HEK293 (cell line): ENCODE measurements at regions not wholly inside any gene's neighbourhood (a gene's known extent, or its start where the extent isn't known, plus 50 kb on each side); places are given as distances from the start of the nearest gene placed in this dataset.

ENCODE experiments used
- KLF9 ChIP-seq: fragments of 450-650 bp; formaldehyde crosslinking; IDR thresholded peaks from 2 replicates; pipeline ENCODE4 v1.5.1; 2016; ENCODE audit warnings: missing biosample characterization, missing genetic modification characterization, low read depth
- MYNN ChIP-seq: fragments of 450-650 bp; formaldehyde crosslinking; IDR thresholded peaks from 2 replicates; pipeline ENCODE4 v1.5.1; 2016; ENCODE audit warnings: missing biosample characterization, missing genetic modification characterization, borderline replicate concordance
- ZBTB1 ChIP-seq: fragments of 450-650 bp; formaldehyde crosslinking; IDR thresholded peaks from 2 replicates; pipeline ENCODE4 v1.5.1; 2016; ENCODE audit warnings: missing biosample characterization, missing genetic modification characterization
- ZNF146 ChIP-seq: fragments of 450-650 bp; formaldehyde crosslinking; IDR thresholded peaks from 2 replicates; pipeline ENCODE4 v1.5.1; 2016; ENCODE audit warnings: missing biosample characterization, missing genetic modification characterization
- ZNF394 ChIP-seq: fragments of 450-650 bp; formaldehyde crosslinking; IDR thresholded peaks from 2 replicates; pipeline ENCODE4 v1.5.1; 2016; ENCODE audit warnings: missing biosample characterization, missing genetic modification characterization, mild to moderate bottlenecking, moderate library complexity, borderline replicate concordance
- ZNF670 ChIP-seq: fragments of 450-650 bp; formaldehyde crosslinking; IDR thresholded peaks from 2 replicates; pipeline ENCODE4 v1.5.1; 2016; ENCODE audit warnings: missing biosample characterization, missing genetic modification characterization, low read depth
- ZNF791 ChIP-seq: fragments of 450-650 bp; formaldehyde crosslinking; IDR thresholded peaks from 2 replicates; pipeline ENCODE4 v1.5.1; 2016; ENCODE audit warnings: missing biosample characterization, missing genetic modification characterization
- TF ChIP-seq, protein P1 (sequence below): fragments of 450-650 bp; formaldehyde crosslinking; IDR thresholded peaks from 2 replicates; pipeline ENCODE4 v1.5.1; 2016; ENCODE audit warnings: missing biosample characterization, missing genetic modification characterization

DNA sequence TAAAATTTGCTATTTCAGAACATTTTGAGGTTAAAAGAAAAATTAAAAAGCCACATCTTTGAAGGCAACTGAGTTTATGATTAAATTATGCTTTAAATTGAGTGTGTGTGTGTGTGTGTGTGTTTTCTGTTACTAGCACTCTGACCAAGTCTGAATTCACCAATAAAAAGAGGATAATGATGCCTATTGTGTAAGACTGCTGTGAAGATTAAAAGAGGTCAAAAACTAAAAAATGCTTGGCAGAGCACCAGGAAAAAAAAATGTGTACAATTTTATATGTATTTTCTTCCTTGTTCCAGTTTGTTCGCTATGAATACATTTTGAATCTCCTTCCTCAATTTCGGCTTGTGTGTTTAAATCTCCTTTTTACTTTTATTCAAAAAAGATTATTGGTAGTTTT is 316.6 kb upstream of the MAGI2 start:
- TF ChIP-seq, protein P1, sequence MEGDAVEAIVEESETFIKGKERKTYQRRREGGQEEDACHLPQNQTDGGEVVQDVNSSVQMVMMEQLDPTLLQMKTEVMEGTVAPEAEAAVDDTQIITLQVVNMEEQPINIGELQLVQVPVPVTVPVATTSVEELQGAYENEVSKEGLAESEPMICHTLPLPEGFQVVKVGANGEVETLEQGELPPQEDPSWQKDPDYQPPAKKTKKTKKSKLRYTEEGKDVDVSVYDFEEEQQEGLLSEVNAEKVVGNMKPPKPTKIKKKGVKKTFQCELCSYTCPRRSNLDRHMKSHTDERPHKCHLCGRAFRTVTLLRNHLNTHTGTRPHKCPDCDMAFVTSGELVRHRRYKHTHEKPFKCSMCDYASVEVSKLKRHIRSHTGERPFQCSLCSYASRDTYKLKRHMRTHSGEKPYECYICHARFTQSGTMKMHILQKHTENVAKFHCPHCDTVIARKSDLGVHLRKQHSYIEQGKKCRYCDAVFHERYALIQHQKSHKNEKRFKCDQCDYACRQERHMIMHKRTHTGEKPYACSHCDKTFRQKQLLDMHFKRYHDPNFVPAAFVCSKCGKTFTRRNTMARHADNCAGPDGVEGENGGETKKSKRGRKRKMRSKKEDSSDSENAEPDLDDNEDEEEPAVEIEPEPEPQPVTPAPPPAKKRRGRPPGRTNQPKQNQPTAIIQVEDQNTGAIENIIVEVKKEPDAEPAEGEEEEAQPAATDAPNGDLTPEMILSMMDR = no peak
- TF ChIP-seq ZNF791 (tag by site-specific recombination) (no peak), KLF9 (tag by site-specific recombination) (no peak), MYNN (tag by site-specific recombination) (no peak), ZNF670 (no peak), ZNF394 (tag by site-specific recombination) (no peak), ZBTB1 (tag by site-specific recombination) (no peak), ZNF146 (tag by site-specific recombination) (no peak)
